Activated CD8-positive, alpha-beta memory T cell treated with anti-CD3 and anti-CD28 coated beads for 24 hours (primary cell): ENCODE measurements at regions not wholly inside any gene's neighbourhood (a gene's known extent, or its start where the extent isn't known, plus 50 kb on each side); places are given as distances from the start of the nearest gene placed in this dataset.
"Not testable (repeated sequence)": the region's sequence is repeated elsewhere in the genome, so short reads cannot be mapped to it uniquely, and the experiment has no call there.

ENCODE experiments used
- DNase-seq: peaks from one replicate; pipeline ENCODE4 v3.0.0-alpha.2; 2020

DNA sequence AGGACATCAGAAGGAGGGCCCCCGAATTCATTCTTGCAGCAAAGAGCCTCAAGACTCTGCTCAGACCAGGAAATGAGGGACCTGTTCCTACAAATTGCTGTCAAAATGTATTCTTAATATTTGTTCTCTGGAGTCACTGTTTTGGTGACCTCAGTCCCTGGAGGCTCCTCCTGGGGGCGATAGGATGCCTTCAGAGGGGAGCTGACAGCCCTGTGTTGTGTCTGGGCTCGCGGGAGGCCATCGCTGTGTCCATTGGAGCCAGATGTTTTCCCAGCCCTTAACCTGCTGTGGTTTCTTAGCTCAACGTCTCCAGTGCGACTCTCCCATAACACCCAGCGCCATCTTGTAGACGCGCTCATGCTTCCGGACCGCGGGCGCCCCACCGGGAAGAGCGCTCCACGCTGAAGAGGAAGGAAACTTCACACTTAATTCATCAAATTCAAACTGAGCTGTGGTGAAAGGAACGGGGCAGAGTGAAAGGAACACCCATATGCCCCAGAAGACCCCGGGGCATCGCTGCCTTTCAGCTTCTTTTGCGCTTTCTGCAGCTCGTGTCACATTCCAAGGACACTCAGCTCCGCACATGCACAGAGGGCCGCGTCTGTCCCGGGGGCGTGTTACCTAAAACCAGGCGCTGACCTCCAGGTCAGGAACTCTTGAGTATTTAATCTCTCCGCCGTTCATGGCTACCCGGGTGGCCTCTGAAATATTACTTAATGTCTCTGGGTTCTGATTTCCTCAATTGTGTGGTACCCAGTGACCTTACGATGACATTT is 112.3 kb upstream of the GDNF start:
- no peak for DNase-seq

DNA sequence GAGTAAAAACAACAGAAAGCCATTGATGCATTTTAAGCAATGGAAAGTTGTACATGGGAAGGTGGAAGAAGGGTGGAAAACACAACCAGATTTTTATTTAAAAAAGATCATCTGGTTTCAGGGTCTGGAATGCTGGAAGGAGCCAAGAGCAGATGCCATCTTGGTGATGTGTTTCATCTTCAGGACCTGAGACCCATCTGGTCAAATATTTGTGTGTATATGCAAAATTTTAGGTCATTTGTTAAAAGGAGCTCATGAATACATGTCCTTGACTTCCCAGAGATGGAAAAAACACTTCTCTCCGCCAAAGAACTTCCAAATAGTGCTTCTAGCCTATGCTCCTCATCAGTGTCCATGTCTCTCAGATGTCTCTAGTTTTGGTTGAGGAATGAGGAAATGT is 110.6 kb upstream of the GDNF start:
- no peak for DNase-seq

DNA sequence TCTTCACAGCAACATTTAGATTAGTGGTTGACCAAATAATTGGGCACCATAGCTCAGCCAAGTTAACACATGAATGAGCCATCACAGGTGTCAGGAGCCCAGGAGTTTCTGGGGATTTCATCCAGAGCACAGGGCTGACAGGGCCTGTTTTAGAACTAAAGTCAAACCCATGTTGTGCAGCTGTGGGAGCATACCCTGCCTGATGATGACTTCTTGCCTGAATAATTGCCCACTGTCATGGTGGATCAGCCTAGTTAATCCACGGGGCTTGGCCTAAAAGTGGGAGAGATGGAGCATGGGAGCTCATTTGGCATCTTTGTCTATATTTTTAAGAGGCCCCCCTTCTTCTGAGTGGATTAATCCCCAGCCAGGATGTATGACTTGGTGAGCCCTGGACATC is 105.6 kb upstream of the GDNF start:
- DNase-seq, result no peak

- not testable (repeated sequence) for DNase-seq
Measured at GRCh38 chr5:37943136-37943535, 103.3 kb upstream of the GDNF start.

GRCh38 chr5:37940931-37941623 is 101.2 kb upstream of the GDNF start:
- no peak for DNase-seq

GRCh38 chr5:37938861-37939260 is 99.0 kb upstream of the GDNF start:
- no peak for DNase-seq

DNA sequence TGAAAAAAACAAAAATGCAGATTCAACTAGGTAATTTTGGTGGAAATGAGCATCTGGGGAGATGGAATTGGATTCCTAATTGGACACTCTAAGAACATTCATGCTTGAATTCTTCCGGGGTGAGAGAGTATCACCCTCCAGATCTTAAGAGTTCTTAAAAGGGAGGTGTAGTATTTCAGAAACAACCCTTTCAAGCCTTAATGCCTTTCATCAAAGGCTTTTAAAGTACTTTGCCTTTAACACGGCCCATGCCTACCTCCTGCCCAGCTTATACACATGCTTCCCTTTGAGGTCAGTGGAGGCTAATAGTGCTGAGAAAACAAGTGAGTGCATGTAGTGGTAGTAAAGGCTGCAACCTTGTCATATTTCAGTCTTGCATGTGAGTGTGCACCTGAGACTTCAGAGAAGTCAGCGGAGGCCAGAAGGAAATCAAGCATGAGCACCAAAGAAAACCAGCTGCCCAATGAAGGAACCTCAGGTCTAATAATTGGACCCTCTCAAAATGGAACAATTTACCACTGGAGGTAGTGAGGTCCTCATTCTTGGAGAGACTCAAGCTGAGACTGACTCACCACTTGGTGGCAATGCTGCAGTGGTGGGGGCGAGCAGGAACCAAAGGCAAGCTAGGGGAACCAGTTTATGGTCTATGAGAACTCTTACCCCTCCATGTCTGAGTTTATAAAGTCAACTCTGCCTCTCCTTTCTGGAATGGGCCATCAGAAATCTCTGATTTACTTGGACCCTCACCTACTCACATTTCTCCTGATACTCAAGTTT is 98.4 kb upstream of the GDNF start:
- no peak for DNase-seq

DNA sequence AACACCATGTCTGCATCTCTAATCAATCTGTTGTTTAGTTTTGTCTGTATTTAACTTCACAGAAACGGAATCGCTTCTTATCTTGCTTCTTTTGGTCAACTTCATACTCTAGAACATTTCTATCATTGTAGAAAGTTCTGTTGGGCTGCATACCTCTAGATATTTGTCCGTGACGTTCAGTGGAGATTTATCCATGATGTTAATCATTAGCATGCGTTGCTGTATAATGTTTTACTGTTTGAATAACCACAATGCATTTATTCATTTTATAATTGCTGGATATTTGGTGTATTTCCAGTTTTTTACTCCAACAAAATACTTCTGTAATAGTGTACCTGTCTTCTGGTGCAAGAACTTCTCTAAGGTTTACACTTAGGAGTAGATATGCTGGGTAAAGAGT is 96.2 kb upstream of the GDNF start:
- DNase-seq, result no peak

GRCh38 chr5:37933576-37933975 is 93.7 kb upstream of the GDNF start:
- DNase-seq, result no peak

- no peak for DNase-seq
Measured at GRCh38 chr5:37932450-37932849, 92.6 kb upstream of the GDNF start.

DNA sequence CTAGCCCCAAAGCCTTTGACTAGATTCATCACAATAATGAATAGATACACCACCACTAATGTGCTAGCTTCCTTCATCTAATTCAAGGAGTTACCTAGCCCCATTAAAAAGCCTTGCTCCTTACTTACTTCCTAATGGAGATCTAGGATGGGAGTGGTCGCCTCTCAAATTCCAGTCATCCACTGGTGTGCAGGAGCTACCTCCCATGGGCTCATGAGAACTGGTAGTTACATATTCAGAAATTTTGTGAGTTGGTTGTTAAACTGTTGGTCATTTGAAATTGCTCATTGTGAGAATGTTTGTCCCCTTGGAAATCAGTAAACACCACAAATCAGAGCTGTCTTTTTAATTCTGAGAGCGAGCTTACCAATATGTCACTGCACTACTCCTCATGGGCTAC is 91.7 kb upstream of the GDNF start:
- DNase-seq, result no peak

DNA sequence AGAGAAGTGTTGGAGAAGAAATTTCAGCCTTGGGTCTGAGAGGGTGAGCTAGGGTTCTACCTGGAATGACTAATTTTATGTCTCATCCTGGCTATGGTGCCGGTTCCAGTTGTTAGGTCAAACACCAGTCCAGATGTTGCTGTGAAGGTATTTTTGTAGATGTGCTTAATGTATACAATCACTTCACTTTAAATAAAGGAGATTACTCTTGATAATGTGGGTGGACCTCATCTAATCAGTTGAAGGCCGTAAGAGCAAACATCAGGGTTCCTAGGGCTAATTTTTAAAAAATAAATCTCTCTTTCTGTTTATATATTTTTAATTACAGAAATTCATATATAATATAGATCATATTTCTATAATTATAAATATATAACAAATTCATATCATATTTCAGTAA is 90.5 kb upstream of the GDNF start:
- no peak for DNase-seq

GRCh38 chr5:37929791-37930190 is 90.0 kb upstream of the GDNF start:
- no peak for DNase-seq

DNA sequence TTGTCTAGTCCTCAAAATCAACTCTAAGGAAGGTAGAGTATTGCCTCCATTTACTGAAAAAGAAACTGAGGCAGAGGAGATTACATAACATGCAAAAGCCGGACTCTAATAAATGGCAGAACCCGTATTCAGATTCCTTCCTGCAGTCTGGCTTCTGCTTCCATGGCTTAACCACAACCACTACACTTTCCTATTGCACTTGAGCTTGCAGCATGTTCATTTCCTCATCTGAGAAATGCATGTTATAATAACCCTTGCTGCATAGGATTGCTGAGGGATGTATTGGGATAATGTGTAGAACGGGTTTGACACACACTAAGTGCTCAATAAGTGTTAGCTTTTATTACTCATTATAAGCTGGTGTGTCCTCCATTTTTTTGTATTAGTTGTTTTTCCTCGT is 87.9 kb upstream of the GDNF start:
- not testable (repeated sequence) for DNase-seq

- DNase-seq, result no peak
Measured at GRCh38 chr5:37926732-37927131, 86.9 kb upstream of the GDNF start.

DNA sequence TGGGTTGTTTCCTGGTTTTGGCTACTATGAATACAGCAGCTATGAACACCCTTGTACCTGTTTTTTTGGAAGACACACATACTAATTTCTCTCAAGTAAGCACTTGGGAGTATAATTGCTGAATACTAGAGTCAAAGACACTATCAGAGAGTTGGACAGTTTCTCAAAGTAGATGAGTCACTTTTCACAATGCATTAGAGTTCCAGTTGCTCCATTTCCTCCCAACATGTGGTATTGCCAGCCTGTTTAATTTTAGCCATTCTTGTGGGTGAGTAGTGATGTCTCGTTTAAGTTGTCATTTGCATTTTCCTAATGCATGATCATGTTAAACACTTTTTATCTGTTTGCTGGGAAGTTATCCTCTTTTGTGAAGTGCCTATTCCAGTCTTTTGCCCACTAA is 81.6 kb upstream of the GDNF start:
- no peak for DNase-seq

- DNase-seq, result no peak
Measured at GRCh38 chr5:37918424-37918823, 78.6 kb upstream of the GDNF start.

- DNase-seq, result no peak
Measured at GRCh38 chr5:37916525-37916924, 76.7 kb upstream of the GDNF start.

- DNase-seq, result no peak
Measured at GRCh38 chr5:37915097-37915736, 75.4 kb upstream of the GDNF start.

DNA sequence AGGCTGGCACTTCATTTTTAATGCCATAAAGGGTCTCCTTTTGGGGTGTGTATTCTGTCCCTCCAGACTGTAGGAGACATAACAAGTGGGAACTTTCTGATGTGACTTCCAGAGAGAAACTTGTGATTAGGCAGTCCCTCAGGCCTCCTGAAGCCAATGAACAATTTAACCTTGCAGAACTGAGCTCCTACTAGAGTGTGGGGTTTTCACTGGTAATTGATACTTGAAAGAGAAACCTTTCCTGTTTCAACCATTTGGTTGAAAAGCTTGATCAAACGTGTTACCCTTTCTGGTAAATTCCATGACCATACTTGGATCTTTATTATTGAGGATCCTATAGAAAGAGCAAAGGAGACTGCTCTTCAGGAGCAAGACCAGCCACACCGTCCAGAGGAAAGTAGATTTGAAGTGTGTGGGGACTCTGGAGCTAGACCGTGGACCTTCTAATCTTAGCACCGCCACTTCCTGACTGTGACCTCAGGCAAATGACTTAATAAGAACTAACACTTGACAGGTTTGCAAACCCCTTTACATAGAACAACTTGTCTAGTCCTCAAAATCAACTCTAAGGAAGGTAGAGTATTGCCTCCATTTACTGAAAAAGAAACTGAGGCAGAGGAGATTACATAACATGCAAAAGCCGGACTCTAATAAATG is 69.9 kb upstream of the GDNF start:
- not testable (repeated sequence) for DNase-seq

DNA sequence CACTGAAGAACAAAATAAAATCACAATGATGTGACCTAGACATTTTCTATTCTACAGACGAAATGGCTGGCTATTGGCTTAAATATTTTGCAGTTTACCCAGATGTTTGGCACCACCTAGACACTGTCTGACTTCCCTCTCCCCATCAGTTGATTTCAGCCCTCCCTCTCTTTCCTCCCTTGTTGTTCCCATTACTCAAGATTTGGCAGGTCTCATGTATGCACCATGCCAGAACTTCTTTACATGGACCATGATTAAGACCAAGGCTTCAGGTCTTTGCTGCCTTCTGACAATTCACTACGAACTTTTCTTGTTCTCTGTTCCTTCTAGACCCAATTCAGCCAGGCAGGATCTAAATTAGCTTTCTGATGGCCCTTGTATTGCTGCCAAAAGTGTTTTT is 66.6 kb upstream of the GDNF start:
- DNase-seq, result no peak

DNA sequence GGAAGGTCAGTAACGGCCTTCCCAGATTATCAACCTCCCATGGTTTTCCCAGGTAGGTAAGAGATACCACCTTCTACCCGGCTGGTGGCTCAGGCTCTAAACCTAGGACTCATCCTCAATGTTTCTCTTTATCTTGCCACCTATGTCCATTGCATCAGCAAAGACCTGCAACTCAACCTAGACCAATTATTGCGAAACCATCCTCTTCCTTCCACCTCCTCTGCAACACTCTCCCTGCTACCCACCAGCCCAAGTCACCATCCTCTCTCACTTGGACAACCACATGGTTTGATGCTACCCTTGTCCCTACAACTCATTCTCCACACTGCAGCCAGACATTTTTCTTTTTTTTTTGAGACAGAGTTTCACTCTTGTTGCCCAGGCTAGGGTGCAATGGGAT is 65.4 kb upstream of the GDNF start:
- DNase-seq, result no peak

- no peak for DNase-seq
Measured at GRCh38 chr5:37902323-37902722, 62.5 kb upstream of the GDNF start.
